Activated T-cell treated with anti-CD3 and anti-CD28 coated beads, Interleukin-2, amount 50 U/mL, for 24 hours (primary cell): ENCODE measurements at regions not wholly inside any gene's neighbourhood (a gene's known extent, or its start where the extent isn't known, plus 50 kb on each side); places are given as distances from the start of the nearest gene placed in this dataset.

Source experiments
- DNase-seq: peaks from one replicate; pipeline ENCODE4 v3.0.0-alpha.2; 2020
- H3K27ac Mint-ChIP-seq: 2 replicates; pipeline ENCODE4 v1.8.0; 2020; ENCODE audit warnings: mild to moderate bottlenecking, mixed read lengths
- H3K27me3 Mint-ChIP-seq: 2 replicates; pipeline ENCODE4 v1.8.0; 2020; ENCODE audit warnings: mixed read lengths
- H3K36me3 Mint-ChIP-seq: 2 replicates; pipeline ENCODE4 v1.8.0; 2020; ENCODE audit warnings: low read depth, mixed read lengths
- H3K4me1 Mint-ChIP-seq: 2 replicates; pipeline ENCODE4 v1.8.0; 2020; ENCODE audit warnings: low read depth, mixed read lengths
- H3K4me3 Mint-ChIP-seq: 2 replicates; pipeline ENCODE4 v1.8.0; 2020; ENCODE audit warnings: mild to moderate bottlenecking, moderate library complexity, mixed read lengths
- H3K9me3 Mint-ChIP-seq: 2 replicates; pipeline ENCODE4 v1.8.0; 2020; ENCODE audit warnings: mixed read lengths

DNA sequence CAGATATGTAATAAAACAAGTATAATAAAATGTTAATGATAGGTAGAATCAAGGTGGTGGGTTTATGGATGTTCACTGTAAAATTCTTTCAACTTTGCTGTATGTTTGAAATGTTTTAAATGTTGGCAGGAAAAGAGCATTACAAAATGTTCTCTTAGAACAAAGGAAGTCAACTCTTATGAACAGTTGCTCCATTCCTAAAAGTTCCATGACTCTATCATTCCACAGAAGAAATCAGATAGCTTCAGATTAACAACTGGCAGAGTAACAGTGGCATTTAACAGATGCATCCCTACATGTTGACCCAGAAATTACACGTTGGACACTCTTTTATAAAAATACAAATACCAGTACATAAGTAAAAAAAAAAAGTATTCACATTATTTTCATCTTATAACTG lies 2023.7 kb downstream of the ARAP2 start:
- Mint-ChIP-seq H3K4me1 (no peaks in the 10 kb centered on the region), H3K36me3 (no peaks in the 10 kb centered on the region), H3K9me3 (peaks cover 19% of the 10 kb centered on the region), H3K4me3 (no peak overlapping the region), H3K27ac (no peak overlapping the region), H3K27me3 (no peaks in the 10 kb centered on the region)
- no peak for DNase-seq

DNA sequence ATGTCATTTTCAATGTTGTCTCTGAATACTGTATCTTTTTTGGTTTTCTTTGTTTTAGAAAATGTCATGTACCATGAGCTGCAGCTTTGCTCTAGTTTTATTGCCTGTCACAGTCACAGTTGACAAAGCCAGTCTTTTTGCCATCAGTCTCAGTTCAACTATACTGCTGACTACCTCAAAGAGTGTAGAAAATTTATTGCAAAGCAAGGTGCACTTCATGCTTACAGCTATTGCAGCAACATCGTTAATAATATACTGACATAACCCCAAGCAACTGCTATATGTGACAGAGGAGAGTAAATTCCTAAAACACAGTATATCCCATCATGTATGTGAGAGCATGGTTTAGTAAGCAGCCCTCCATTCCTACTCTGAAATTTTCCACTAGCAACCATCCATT lies 2022.3 kb downstream of the ARAP2 start:
- peaks cover 22% of the 10 kb centered on the region for H3K9me3 Mint-ChIP-seq
- no peak overlapping the region for H3K4me3 Mint-ChIP-seq
- no peak for DNase-seq
- no peaks in the 10 kb centered on the region for H3K27me3 Mint-ChIP-seq
- no peak overlapping the region for H3K27ac Mint-ChIP-seq
- no peaks in the 10 kb centered on the region for H3K4me1 Mint-ChIP-seq
- no peaks in the 10 kb centered on the region for H3K36me3 Mint-ChIP-seq

DNA sequence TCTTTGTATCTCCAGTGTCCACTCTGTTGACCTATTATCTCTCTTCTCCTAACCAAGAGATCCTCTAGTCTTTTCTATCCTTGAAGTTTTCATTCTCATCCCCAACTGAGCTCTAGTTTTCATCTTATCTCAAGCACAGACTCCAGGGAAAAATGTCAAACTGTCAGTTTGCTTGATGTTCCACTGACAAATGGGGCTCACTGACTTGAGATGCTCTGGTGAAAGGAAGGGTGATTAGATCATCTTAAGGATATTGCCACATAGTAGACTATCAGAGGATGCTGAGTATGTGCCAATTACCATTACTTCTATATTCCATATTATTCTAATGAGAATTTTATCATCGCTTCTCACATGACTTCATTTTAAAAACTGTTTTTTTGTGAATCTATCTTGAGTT lies 2008.2 kb downstream of the ARAP2 start:
- Mint-ChIP-seq H3K27ac (no peak overlapping the region), H3K36me3 (no peaks in the 10 kb centered on the region), H3K9me3 (peaks cover 11% of the 10 kb centered on the region), H3K4me1 (no peaks in the 10 kb centered on the region), H3K4me3 (no peak overlapping the region), H3K27me3 (no peaks in the 10 kb centered on the region)
- DNase-seq = no peak

- no peak for DNase-seq
- Mint-ChIP-seq H3K27ac (no peak overlapping the region), H3K4me3 (no peak overlapping the region), H3K27me3 (no peaks in the 10 kb centered on the region), H3K4me1 (no peaks in the 10 kb centered on the region), H3K9me3 (peaks cover 11% of the 10 kb centered on the region), H3K36me3 (no peaks in the 10 kb centered on the region)
Observed at GRCh38 chr4:34245276-34245675, 1999.0 kb downstream of the ARAP2 start.

- Mint-ChIP-seq H3K36me3 (no peaks in the 10 kb centered on the region), H3K4me1 (no peaks in the 10 kb centered on the region), H3K4me3 (no peak overlapping the region), H3K9me3 (peaks cover 8% of the 10 kb centered on the region), H3K27me3 (no peaks in the 10 kb centered on the region), H3K27ac (no peak overlapping the region)
- no peak for DNase-seq
Observed at GRCh38 chr4:34250562-34250961, 1993.8 kb downstream of the ARAP2 start.

DNA sequence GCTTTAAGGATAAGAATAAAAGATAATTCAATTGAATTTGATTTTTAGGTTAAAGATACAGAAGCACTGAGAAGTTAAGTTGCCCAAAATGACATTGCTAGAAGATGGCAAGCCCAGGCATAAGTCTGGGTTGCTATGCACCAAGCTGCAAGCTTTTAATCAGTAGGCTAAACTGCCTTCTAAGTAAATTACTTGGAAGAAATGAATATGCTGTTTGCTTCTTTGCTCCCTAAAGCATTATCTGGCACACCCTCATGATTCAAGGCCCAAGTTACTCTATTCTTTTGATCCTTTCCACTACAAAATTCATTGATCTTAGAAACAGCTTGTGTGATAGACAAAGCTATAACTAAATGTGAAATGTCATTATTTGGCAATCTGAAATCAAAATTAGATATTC lies 1991.1 kb downstream of the ARAP2 start:
- no peak for DNase-seq
- Mint-ChIP-seq H3K27ac (no peak overlapping the region), H3K27me3 (no peaks in the 10 kb centered on the region), H3K9me3 (peaks cover 15% of the 10 kb centered on the region), H3K4me1 (no peaks in the 10 kb centered on the region), H3K36me3 (no peaks in the 10 kb centered on the region), H3K4me3 (no peak overlapping the region)

DNA sequence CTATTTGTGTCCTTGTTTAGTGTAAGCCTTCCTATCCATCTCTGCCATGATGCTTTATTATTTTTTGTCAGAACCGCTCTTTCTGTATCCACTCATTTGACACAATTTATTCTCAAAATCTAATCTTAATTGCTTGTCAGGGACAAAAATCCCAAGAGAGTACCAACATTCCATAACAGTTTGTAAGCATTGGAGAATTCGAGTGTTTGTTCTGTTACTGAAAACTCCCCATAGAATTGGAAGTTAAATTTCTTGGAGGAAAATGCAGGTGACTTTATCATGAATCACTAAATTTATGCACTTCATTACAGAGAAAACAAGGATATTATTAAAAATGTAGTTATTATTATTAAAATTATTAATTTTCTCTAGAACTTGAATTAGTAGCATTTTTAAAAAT lies 1986.1 kb downstream of the ARAP2 start:
- no peak for DNase-seq

DNA sequence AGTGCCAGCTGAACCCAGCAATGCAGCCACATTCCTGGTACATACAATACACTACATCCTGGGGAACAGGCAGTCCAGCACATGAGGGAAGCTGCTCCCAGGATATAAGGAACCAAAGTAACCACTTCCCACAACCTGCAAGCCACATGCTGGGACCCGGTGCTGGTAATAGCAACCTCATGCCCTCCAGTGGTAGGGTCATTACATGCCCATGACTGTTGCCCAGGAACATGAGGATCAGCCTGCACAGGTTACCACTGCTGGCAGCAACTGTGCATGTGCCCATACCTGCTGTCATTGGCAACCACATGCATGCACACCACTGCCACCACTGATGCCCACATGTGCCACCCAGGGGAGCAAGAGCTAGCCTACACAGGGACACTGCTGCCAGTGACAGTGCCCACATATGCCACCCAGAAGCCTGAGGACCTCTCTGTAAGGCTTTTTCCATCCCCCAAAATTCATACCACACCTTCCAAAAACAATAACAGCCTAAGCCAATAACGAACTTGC lies 1982.5 kb downstream of the ARAP2 start:
- H3K27ac Mint-ChIP-seq = no peak overlapping the region
- no peaks in the 10 kb centered on the region for H3K36me3 Mint-ChIP-seq
- no peak overlapping the region for H3K4me3 Mint-ChIP-seq
- no peaks in the 10 kb centered on the region for H3K4me1 Mint-ChIP-seq
- H3K9me3 Mint-ChIP-seq = peaks cover 12% of the 10 kb centered on the region
- DNase-seq = no peak
- no peaks in the 10 kb centered on the region for H3K27me3 Mint-ChIP-seq

More for the DNA sequence above, 1986.1 kb downstream of the ARAP2 start:
- Mint-ChIP-seq H3K27me3 (no peaks in the 10 kb centered on the region), H3K36me3 (no peaks in the 10 kb centered on the region), H3K4me1 (no peaks in the 10 kb centered on the region), H3K4me3 (no peak overlapping the region), H3K9me3 (peaks cover 8% of the 10 kb centered on the region), H3K27ac (no peak overlapping the region)

DNA sequence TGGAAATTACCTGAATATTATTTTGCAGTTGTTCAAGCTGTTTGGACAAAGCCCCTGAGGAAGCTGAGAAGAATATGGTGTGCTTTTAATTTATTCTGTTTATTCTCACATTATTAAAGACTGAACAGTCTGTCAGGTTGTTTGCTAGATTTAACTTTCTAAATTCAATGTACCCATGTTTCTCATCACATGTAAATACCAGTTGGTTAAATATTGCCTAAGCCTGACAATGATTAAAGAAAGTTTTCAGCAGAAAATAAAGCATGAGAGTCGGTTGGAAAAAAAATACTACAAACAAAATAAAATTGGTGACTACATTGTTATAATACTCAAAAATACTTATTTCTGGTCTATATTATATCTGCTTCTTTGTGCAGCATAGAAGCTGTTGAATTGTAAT lies 1974.7 kb downstream of the ARAP2 start:
- no peaks in the 10 kb centered on the region for H3K4me1 Mint-ChIP-seq
- no peaks in the 10 kb centered on the region for H3K27me3 Mint-ChIP-seq
- H3K27ac Mint-ChIP-seq = no peak overlapping the region
- peaks cover 20% of the 10 kb centered on the region for H3K9me3 Mint-ChIP-seq
- H3K36me3 Mint-ChIP-seq = no peaks in the 10 kb centered on the region
- no peak overlapping the region for H3K4me3 Mint-ChIP-seq
- DNase-seq = no peak

- Mint-ChIP-seq H3K9me3 (peaks cover 16% of the 10 kb centered on the region), H3K27ac (no peak overlapping the region), H3K4me1 (no peaks in the 10 kb centered on the region)
Observed at GRCh38 chr4:34271479-34272355, 1972.6 kb downstream of the ARAP2 start.

GRCh38 chr4:34279011-34279410 lies 1965.3 kb downstream of the ARAP2 start:
- H3K27me3 Mint-ChIP-seq = no peaks in the 10 kb centered on the region

More at GRCh38 chr4:34271479-34272355, 1972.6 kb downstream of the ARAP2 start:
- no peak for DNase-seq
- H3K27me3 Mint-ChIP-seq = no peaks in the 10 kb centered on the region
- H3K4me3 Mint-ChIP-seq = no peak overlapping the region
- no peaks in the 10 kb centered on the region for H3K36me3 Mint-ChIP-seq

GRCh38 chr4:34280131-34280530 lies 1964.2 kb downstream of the ARAP2 start:
- H3K36me3 Mint-ChIP-seq = no peaks in the 10 kb centered on the region
- peaks cover 11% of the 10 kb centered on the region for H3K9me3 Mint-ChIP-seq
- DNase-seq = no peak
- H3K27me3 Mint-ChIP-seq = no peaks in the 10 kb centered on the region
- no peaks in the 10 kb centered on the region for H3K4me1 Mint-ChIP-seq
- H3K4me3 Mint-ChIP-seq = no peak overlapping the region
- no peak overlapping the region for H3K27ac Mint-ChIP-seq

More at GRCh38 chr4:34279011-34279410, 1965.3 kb downstream of the ARAP2 start:
- peaks cover 9% of the 10 kb centered on the region for H3K9me3 Mint-ChIP-seq
- no peak for DNase-seq
- no peaks in the 10 kb centered on the region for H3K4me1 Mint-ChIP-seq
- no peak overlapping the region for H3K27ac Mint-ChIP-seq
- no peak overlapping the region for H3K4me3 Mint-ChIP-seq
- no peaks in the 10 kb centered on the region for H3K36me3 Mint-ChIP-seq

GRCh38 chr4:34281826-34282225 lies 1962.5 kb downstream of the ARAP2 start:
- Mint-ChIP-seq H3K27me3 (no peaks in the 10 kb centered on the region), H3K4me1 (no peaks in the 10 kb centered on the region), H3K4me3 (no peak overlapping the region), H3K9me3 (peaks cover 11% of the 10 kb centered on the region), H3K36me3 (no peaks in the 10 kb centered on the region), H3K27ac (no peak overlapping the region)
- DNase-seq = no peak

DNA sequence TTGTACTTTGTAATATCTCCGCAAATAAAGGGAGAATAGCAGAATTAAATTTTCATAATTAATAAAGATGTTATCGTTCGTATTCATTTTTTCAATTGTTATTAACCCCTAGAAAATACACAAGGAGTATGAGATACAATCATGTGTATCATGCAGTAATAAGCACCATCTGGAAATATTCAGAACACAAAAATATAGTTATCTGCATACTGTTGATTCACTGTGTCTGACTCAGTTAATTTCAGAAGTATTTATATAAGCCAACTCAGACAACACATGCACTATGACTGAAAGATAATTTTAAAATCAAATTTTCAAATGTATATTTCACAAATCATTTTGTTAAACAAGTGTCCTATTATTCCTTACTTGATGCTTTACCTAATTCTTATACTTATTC lies 1954.8 kb downstream of the ARAP2 start:
- no peaks in the 10 kb centered on the region for H3K4me1 Mint-ChIP-seq
- H3K36me3 Mint-ChIP-seq = no peaks in the 10 kb centered on the region
- no peak overlapping the region for H3K4me3 Mint-ChIP-seq
- peaks cover 3% of the 10 kb centered on the region for H3K9me3 Mint-ChIP-seq
- H3K27me3 Mint-ChIP-seq = no peaks in the 10 kb centered on the region
- DNase-seq = no peak
- no peak overlapping the region for H3K27ac Mint-ChIP-seq

DNA sequence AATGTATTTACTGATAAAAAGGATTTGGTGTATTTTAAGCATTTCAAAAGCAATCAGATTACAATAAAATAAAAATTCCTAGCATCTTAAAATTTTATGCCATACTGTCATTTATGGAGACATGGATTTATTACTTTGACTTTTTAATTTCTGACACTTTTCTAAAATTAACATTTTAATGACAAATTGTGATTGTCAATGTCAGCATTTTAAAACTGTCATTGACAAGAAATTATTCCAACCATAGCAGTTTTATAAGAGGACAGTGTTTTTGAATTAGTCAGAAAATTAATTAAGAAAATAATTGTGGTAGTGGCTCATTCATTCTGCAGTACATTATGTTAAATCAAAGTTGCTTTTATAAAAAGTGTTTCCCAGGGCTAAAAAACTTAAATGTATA lies 1954.4 kb downstream of the ARAP2 start:
- DNase-seq = no peak
- H3K4me1 Mint-ChIP-seq = no peaks in the 10 kb centered on the region
- H3K9me3 Mint-ChIP-seq = no peaks in the 10 kb centered on the region
- no peak overlapping the region for H3K27ac Mint-ChIP-seq
- H3K27me3 Mint-ChIP-seq = no peaks in the 10 kb centered on the region
- H3K36me3 Mint-ChIP-seq = no peaks in the 10 kb centered on the region
- no peak overlapping the region for H3K4me3 Mint-ChIP-seq
